ENCODE measurements at regions not wholly inside any gene's neighbourhood (a gene's known extent, or its start where the extent isn't known, plus 50 kb on each side); places are given as distances from the start of the nearest gene placed in this dataset.

DNA sequence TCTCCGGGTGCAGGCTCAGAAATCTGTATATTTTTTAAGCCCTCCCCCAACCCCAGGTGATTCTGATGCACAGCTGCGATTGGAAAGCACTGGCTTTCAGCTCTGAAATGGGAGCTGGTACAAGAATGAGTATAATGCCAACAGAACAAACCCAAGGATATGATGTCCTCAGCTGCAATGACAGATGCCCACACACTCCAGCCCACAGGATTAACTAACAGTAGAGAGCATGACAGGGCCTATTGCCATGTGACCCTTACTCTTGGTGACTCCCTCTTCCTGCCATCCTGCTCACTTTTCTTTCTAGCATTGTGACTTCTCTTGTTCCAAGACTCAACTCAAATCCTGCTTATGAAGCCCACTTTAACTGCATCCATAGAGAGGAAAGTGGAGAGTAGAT, 174.5 kb downstream of the FGF18 start:
- no TSS peak for BruUV-seq (replicated peaks)
- CTCF ChIA-PET: no interaction called here
- DNase-seq (ENCODE audit: low spot score): no peak
- Histone ChIP-seq H3K4me3 (ENCODE audit: low read depth, low read length, poor library complexity, severe bottlenecking) (no peak overlapping the region), H3K4me1 (ENCODE audit: insufficient read depth, low read length, poor library complexity, severe bottlenecking) (no peaks in the 10 kb centered on the region), H3K27ac (ENCODE audit: low read depth, low read length, poor library complexity, severe bottlenecking) (no peak overlapping the region), H3K27me3 (replicated peaks; ENCODE audit: insufficient read depth, low read depth, low read length, poor library complexity) (peaks cover 3% of the 10 kb centered on the region), H3K9me3 (ENCODE audit: low read depth, low read length, poor library complexity, severe bottlenecking) (no peaks in the 10 kb centered on the region), H3K36me3 (ENCODE audit: insufficient read depth, low read length, poor library complexity, severe bottlenecking) (no peaks in the 10 kb centered on the region)
- POLR2A ChIA-PET (ENCODE audit: low non-redundant PET): no interaction called here
- TF ChIP-seq, protein P1, sequence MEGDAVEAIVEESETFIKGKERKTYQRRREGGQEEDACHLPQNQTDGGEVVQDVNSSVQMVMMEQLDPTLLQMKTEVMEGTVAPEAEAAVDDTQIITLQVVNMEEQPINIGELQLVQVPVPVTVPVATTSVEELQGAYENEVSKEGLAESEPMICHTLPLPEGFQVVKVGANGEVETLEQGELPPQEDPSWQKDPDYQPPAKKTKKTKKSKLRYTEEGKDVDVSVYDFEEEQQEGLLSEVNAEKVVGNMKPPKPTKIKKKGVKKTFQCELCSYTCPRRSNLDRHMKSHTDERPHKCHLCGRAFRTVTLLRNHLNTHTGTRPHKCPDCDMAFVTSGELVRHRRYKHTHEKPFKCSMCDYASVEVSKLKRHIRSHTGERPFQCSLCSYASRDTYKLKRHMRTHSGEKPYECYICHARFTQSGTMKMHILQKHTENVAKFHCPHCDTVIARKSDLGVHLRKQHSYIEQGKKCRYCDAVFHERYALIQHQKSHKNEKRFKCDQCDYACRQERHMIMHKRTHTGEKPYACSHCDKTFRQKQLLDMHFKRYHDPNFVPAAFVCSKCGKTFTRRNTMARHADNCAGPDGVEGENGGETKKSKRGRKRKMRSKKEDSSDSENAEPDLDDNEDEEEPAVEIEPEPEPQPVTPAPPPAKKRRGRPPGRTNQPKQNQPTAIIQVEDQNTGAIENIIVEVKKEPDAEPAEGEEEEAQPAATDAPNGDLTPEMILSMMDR (conservative IDR thresholded peaks at IDR 0.05; ENCODE audit: low read depth, low read length): no peak
- no peak for TF ChIP-seq EZH2 (IDR thresholded peaks at IDR 0.05; ENCODE audit: borderline replicate concordance, low read depth, low read length, poor library complexity, severe bottlenecking)
- intact Hi-C loops (cut with micrococcal nuclease; ENCODE audit: unreplicated experiment): no loop called here

GRCh38 chr5:171595401-171595800, 176.0 kb downstream of the FGF18 start:
- intact Hi-C loops (cut with micrococcal nuclease; ENCODE audit: unreplicated experiment): no loop called here
- no TSS peak for BruUV-seq (replicated peaks)
- H3K4me1 ChIP-seq (ENCODE audit: insufficient read depth, low read length, poor library complexity, severe bottlenecking): no peaks in the 10 kb centered on the region
- H3K27ac ChIP-seq (ENCODE audit: low read depth, low read length, poor library complexity, severe bottlenecking): no peak overlapping the region
- POLR2A ChIA-PET (ENCODE audit: low non-redundant PET): interaction anchor here (0.7 kb wide), 1 partner anchor 112 kb away, joined by 3 read pairs; no protein-coding TSS in a partner anchor
- no peak for DNase-seq (ENCODE audit: low spot score)
- H3K27me3 ChIP-seq (replicated peaks; ENCODE audit: insufficient read depth, low read depth, low read length, poor library complexity): no peaks in the 10 kb centered on the region
- H3K36me3 ChIP-seq (ENCODE audit: insufficient read depth, low read length, poor library complexity, severe bottlenecking): no peaks in the 10 kb centered on the region
- H3K4me3 ChIP-seq (ENCODE audit: low read depth, low read length, poor library complexity, severe bottlenecking): no peak overlapping the region
- H3K9me3 ChIP-seq (ENCODE audit: low read depth, low read length, poor library complexity, severe bottlenecking): no peaks in the 10 kb centered on the region
- TF ChIP-seq EZH2 (IDR thresholded peaks at IDR 0.05; ENCODE audit: borderline replicate concordance, low read depth, low read length, poor library complexity, severe bottlenecking): no peak
- TF ChIP-seq, protein P1 (conservative IDR thresholded peaks at IDR 0.05; ENCODE audit: low read depth, low read length): no peak
- CTCF ChIA-PET: no interaction called here

- no peaks in the 10 kb centered on the region for H3K4me1 ChIP-seq (ENCODE audit: insufficient read depth, low read length, poor library complexity, severe bottlenecking)
- H3K27me3 ChIP-seq (replicated peaks; ENCODE audit: insufficient read depth, low read depth, low read length, poor library complexity): no peaks in the 10 kb centered on the region
- ChIA-PET CTCF (no interaction called here), POLR2A (ENCODE audit: low non-redundant PET) (interaction anchor here (0.7 kb wide), 1 partner anchor 113 kb away, joined by 3 read pairs; no protein-coding TSS in a partner anchor)
- no peak overlapping the region for H3K27ac ChIP-seq (ENCODE audit: low read depth, low read length, poor library complexity, severe bottlenecking)
- DNase-seq (ENCODE audit: low spot score): no peak
- intact Hi-C loops (cut with micrococcal nuclease; ENCODE audit: unreplicated experiment): no loop called here
- H3K36me3 ChIP-seq (ENCODE audit: insufficient read depth, low read length, poor library complexity, severe bottlenecking): no peaks in the 10 kb centered on the region
- H3K4me3 ChIP-seq (ENCODE audit: low read depth, low read length, poor library complexity, severe bottlenecking): no peak overlapping the region
- no peak for TF ChIP-seq EZH2 (IDR thresholded peaks at IDR 0.05; ENCODE audit: borderline replicate concordance, low read depth, low read length, poor library complexity, severe bottlenecking)
- TF ChIP-seq, protein P1 (conservative IDR thresholded peaks at IDR 0.05; ENCODE audit: low read depth, low read length): no peak
- no peaks in the 10 kb centered on the region for H3K9me3 ChIP-seq (ENCODE audit: low read depth, low read length, poor library complexity, severe bottlenecking)
- no TSS peak for BruUV-seq (replicated peaks)
Measured at GRCh38 chr5:171595801-171596231, 176.4 kb downstream of the FGF18 start.

Data from A673 (cell line).